GM23338 (cell line): ENCODE measurements at regions not wholly inside any gene's neighbourhood (a gene's known extent, or its start where the extent isn't known, plus 50 kb on each side); places are given as distances from the start of the nearest gene placed in this dataset.

Experiments
- EZH2 ChIP-seq: fragments of 200-600 bp; sonication (generic); IDR thresholded peaks from one replicate; pipeline ENCODE4 v1.8.0; 2017; ENCODE audit warnings: antibody characterized with exemption, mild to moderate bottlenecking, low read depth; ENCODE audit not compliant: unreplicated experiment
- POLR2AphosphoS5 ChIP-seq: IDR thresholded peaks from 2 replicates; pipeline ENCODE4 v1.6.1; 2016; ENCODE audit warnings: antibody characterized with exemption, low read depth
- TF ChIP-seq, protein P1 (sequence below): IDR thresholded peaks from 2 replicates; pipeline ENCODE4 v1.6.1; 2016; ENCODE audit warnings: antibody characterized with exemption
- TF ChIP-seq, protein P2 (sequence below), 2 experiments: fragments of 200-600 bp in 1 of 2; sonication (generic) in 1 of 2; conservative IDR thresholded peaks; 2 replicates each; pipeline versions ENCODE4 v1.5.1 to v1.6.1; 2016 to 2017; ENCODE audit warnings: antibody characterized with exemption in 2 of 2, low read depth in 2 of 2, mild to moderate bottlenecking in 2 of 2, moderate library complexity in 1 of 2

DNA sequence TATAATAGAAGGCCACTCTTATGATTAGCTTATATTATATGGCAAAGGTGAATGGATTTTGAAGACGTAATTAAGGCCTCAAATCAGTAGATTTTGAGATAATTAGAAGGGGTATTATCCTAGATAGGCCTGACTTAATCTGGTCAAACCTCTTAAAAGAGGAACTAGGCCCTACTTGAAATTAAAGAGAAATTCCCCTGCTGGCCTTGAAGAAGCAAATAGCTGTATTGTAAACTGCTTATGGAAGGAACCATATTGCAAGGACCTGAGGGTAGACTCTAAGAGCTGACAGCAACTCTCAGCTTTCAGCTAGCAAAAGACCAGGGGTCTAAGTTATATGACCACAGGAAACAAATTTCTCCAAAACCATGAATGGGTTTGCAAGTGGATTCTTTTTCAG is 219.0 kb upstream of the ONECUT1 start:
- TF ChIP-seq EZH2 (no peak), POLR2AphosphoS5 (no peak)
- TF ChIP-seq, protein P1, sequence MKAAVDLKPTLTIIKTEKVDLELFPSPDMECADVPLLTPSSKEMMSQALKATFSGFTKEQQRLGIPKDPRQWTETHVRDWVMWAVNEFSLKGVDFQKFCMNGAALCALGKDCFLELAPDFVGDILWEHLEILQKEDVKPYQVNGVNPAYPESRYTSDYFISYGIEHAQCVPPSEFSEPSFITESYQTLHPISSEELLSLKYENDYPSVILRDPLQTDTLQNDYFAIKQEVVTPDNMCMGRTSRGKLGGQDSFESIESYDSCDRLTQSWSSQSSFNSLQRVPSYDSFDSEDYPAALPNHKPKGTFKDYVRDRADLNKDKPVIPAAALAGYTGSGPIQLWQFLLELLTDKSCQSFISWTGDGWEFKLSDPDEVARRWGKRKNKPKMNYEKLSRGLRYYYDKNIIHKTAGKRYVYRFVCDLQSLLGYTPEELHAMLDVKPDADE: no peak
- TF ChIP-seq, protein P2, sequence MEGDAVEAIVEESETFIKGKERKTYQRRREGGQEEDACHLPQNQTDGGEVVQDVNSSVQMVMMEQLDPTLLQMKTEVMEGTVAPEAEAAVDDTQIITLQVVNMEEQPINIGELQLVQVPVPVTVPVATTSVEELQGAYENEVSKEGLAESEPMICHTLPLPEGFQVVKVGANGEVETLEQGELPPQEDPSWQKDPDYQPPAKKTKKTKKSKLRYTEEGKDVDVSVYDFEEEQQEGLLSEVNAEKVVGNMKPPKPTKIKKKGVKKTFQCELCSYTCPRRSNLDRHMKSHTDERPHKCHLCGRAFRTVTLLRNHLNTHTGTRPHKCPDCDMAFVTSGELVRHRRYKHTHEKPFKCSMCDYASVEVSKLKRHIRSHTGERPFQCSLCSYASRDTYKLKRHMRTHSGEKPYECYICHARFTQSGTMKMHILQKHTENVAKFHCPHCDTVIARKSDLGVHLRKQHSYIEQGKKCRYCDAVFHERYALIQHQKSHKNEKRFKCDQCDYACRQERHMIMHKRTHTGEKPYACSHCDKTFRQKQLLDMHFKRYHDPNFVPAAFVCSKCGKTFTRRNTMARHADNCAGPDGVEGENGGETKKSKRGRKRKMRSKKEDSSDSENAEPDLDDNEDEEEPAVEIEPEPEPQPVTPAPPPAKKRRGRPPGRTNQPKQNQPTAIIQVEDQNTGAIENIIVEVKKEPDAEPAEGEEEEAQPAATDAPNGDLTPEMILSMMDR (conservative IDR thresholded peaks at IDR 0.05; ENCODE audit: low read depth in 2 of 2): no peak
